ENCODE measurements at regions not wholly inside any gene's neighbourhood (a gene's known extent, or its start where the extent isn't known, plus 50 kb on each side); places are given as distances from the start of the nearest gene placed in this dataset.

GRCh38 chr1:209379280-209379679 is 204.2 kb upstream of the CAMK1G start:
- Histone ChIP-seq H3K4me3 (no peak overlapping the region), H3K27me3 (peaks cover 0 to 21% (median 0%) of the 10 kb centered on the region in 7 donors), H3K9me3 (no peaks in the 10 kb centered on the region), H3K27ac (no peak overlapping the region), H3K4me1 (no peaks in the 10 kb centered on the region), H3K36me3 (no peaks in the 10 kb centered on the region)
- 63 to 71% methylated on average over 1 of the region's 1 CpG for WGBS, 2 donors
- intact Hi-C loops (cut with DNase I) = no loop called here
- ATAC-seq (no peak), DNase-seq (no peak)
- TF ChIP-seq CTCF (IDR thresholded peaks at IDR 0.05) = no peak

- intact Hi-C loops (cut with DNase I) = no loop called here
These were observed 203.1 kb upstream of the CAMK1G start for GRCh38 chr1:209380420-209380819.

GRCh38 chr1:209382231-209383100 is 201.0 kb upstream of the CAMK1G start:
- ATAC-seq = no peak
- no peak for DNase-seq
- Histone ChIP-seq H3K27me3 (peaks cover 0 to 21% (median 0%) of the 10 kb centered on the region in 7 donors), H3K36me3 (no peaks in the 10 kb centered on the region), H3K27ac (no peak overlapping the region), H3K4me3 (no peak overlapping the region), H3K4me1 (no peaks in the 10 kb centered on the region), H3K9me3 (no peaks in the 10 kb centered on the region)
- WGBS, 2 donors = 59 to 62% methylated on average over 3 of the region's 3 CpGs
- TF ChIP-seq CTCF (IDR thresholded peaks at IDR 0.05) = no peak
- intact Hi-C loops (cut with DNase I) = no loop called here

More at GRCh38 chr1:209380420-209380819, 203.1 kb upstream of the CAMK1G start:
- H3K4me3 ChIP-seq = no peak overlapping the region
- H3K27ac ChIP-seq = no peak overlapping the region
- H3K4me1 ChIP-seq = no peaks in the 10 kb centered on the region
- 88 to 89% methylated on average over 1 of the region's 1 CpG for WGBS, 2 donors
- ATAC-seq (no peak), DNase-seq (no peak)
- no peaks in the 10 kb centered on the region for H3K9me3 ChIP-seq
- no peaks in the 10 kb centered on the region for H3K36me3 ChIP-seq
- TF ChIP-seq CTCF (IDR thresholded peaks at IDR 0.05) = no peak
- H3K27me3 ChIP-seq = peaks cover 0 to 21% (median 0%) of the 10 kb centered on the region in 7 donors

- intact Hi-C loops (cut with DNase I) = no loop called here
- Histone ChIP-seq H3K9me3 (no peaks in the 10 kb centered on the region), H3K4me1 (no peaks in the 10 kb centered on the region), H3K27ac (no peak overlapping the region), H3K36me3 (no peaks in the 10 kb centered on the region), H3K4me3 (no peak overlapping the region), H3K27me3 (peaks cover 0 to 18% (median 0%) of the 10 kb centered on the region in 7 donors)
- TF ChIP-seq CTCF (IDR thresholded peaks at IDR 0.05) = no peak
- 87 to 89% methylated on average over 4 of the region's 4 CpGs for WGBS, 2 donors
- DNase-seq (no peak), ATAC-seq (no peak)
These were observed 200.1 kb upstream of the CAMK1G start for GRCh38 chr1:209383422-209383821.

All from heart right ventricle (tissue), 16 donors.